HL-60/S4 (cell line): ENCODE measurements at regions not wholly inside any gene's neighbourhood (a gene's known extent, or its start where the extent isn't known, plus 50 kb on each side); places are given as distances from the start of the nearest gene placed in this dataset.
"Not testable (repeated sequence)": the region's sequence is repeated elsewhere in the genome, so short reads cannot be mapped to it uniquely, and the experiment has no call there.

ENCODE experiments used
- in situ Hi-C: fragments of 300-500 bp; cut with MboI; formaldehyde crosslinking; loops from 2 replicates; pipeline ENCODE4 v1.14.3; 2022; ENCODE audit warnings: low sequenced_read_pairs

DNA sequence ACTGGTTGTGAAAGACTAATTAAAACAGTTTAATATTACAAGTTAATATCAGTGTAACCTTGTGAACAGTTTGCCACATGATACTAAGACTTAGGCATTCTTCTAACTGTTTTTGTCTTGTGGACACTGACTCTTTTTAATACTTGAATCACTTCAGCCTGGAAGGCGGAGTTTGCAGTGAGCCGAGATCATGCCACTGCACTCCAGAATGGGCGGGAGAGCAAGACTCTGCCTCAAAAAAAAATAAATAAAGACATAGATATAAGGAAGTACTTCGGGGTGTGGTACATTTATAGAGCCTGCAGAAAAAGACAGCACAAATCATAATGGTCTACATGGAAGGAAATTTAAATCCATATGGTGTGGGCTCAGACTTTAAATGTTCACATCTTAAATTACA is 300.4 kb upstream of the NETO1 start:
- in situ Hi-C loops = no loop called here

DNA sequence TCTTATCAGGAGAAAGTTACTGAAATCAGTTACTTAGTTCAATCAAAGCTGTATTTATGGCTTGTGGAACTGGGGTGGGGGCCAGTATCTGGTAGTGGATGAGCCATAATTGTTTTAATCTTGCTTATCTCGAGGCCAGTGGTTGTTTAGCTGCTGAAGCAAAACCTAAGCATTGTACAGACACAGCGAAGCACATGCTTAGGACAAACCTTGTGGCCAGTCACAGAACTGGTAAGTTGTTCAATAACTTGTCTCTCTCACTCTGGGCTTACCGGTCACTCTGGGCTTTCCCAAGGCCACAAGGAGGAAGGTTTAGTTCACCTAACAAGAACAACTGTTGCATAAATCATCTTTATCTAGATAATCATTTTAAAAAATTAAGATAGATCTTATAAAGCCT is 296.6 kb upstream of the NETO1 start:
- in situ Hi-C loops = no loop called here

DNA sequence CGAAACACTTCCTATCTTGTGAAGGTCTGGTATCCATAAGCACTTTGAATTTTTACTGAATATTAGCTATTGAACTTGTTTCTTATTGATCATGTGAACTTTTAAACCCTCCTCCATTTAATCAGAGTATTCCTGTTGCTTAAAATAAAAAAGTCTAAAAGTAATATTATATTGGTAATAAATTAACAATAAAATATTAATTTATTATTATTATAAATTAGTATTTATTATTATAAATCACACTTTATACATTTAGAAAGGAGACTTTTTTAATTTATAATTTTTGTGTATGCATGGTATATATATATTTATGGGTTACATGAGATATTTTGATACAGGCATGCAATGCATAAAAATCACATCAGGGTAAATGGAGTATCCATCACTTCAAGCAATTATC is 295.4 kb upstream of the NETO1 start:
- in situ Hi-C loops = no loop called here

- in situ Hi-C loops = no loop called here
These were observed 288.3 kb upstream of the NETO1 start for GRCh38 chr18:73156117-73156516.

- in situ Hi-C loops = no loop called here
These were observed 285.5 kb upstream of the NETO1 start for GRCh38 chr18:73153271-73153670.

DNA sequence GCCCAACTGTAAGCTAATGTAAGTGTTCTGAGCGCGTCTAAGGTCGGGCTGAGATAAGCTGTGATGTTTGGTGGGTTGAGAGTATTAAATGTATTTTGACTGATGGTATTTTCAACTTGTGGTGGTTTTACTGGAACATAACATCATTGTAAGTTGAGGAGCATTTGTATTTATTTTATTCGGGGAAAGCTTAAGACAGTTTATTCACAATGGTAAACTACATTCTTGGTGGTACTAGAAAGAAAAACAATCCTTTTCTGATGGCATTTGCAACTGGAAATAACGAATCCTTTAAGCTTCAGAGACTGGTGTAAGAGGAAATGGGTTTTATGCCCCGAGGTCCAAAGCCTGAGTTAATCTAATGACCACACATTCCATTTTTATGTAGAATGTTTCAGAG is 283.3 kb upstream of the NETO1 start:
- in situ Hi-C loops = no loop called here

- in situ Hi-C loops = no loop called here
These were observed 282.4 kb upstream of the NETO1 start for GRCh38 chr18:73150199-73150598.

- in situ Hi-C loops = no loop called here
These were observed 279.8 kb upstream of the NETO1 start for GRCh38 chr18:73147590-73147989.

DNA sequence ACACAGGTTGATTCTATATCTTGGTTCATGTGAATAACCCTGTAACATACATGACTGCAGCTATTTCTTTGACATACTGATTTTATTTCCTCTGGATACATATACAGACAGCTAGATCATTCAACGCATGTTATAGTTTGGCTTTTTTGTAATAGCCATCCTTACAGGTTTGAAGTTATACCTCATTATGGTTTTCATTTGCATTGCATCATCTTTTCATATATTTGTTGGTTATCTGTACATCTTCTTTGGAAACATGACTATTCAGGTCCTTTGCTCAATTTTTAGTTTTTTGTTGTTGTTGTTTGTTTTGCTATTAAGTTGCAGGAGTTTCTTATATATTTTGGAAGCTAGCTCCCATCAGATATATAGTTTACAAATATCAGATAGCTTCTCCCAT is 276.2 kb upstream of the NETO1 start:
- in situ Hi-C loops = no loop called here

- in situ Hi-C loops = no loop called here
These were observed 268.3 kb upstream of the NETO1 start for GRCh38 chr18:73136134-73136533.

GRCh38 chr18:73124175-73124574 is 256.4 kb upstream of the NETO1 start:
- in situ Hi-C loops = no loop called here

DNA sequence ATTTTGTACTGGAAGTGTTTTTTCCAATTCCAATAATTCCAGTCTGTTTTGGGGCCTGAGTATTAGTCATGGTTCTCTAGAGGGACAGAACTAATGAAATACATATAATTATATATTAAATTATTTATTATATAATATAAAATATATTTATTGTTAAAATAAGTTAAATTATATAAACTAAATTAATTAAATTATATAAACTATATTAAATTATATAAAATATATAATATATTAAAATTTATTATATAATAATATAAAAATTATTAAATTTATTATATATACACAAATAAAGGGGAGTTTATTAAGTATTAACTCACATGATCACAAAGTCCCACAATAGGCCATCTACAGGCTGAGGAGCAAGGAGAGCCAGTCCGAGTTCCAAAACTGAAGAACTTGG is 253.4 kb upstream of the NETO1 start:
- in situ Hi-C loops = no loop called here

DNA sequence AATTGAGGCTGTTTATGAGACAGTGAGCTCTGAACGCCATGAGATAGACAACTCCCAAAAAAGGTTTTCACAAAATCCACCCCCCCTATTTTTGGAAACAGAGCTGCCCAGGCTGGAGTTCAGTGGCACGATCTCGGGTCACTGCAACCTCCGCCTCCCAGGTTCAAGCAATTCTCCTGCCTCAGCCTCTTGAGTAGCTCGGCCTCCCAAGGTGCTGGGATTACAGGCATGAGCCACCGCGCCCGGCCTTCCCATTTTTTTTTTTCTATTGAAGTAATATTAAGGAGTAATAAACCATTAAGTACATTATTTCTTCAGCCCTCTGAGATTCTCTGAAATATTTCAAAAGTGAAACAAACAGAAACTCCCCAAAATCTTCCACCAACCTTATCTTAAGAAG is 252.8 kb upstream of the NETO1 start:
- in situ Hi-C loops = no loop called here

DNA sequence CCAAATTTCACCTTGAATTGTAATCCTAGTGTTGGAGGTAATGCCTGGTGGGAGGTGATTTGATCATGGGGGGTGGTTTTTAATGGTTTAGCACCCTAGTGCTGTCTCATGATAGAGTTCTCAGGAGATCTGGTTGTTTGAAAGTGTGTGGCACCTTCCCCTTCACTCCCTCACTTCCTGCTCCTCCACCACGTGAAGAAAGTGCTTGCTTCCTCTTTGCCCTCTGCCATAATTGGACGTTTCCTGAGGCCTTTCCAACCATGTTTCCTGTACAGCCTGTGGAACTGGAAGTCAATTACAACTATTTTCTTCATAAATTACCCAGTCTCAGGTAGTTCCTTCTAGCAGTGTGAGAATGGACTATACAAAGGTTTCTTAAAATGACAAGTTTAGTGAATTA is 251.8 kb upstream of the NETO1 start:
- in situ Hi-C loops = no loop called here

DNA sequence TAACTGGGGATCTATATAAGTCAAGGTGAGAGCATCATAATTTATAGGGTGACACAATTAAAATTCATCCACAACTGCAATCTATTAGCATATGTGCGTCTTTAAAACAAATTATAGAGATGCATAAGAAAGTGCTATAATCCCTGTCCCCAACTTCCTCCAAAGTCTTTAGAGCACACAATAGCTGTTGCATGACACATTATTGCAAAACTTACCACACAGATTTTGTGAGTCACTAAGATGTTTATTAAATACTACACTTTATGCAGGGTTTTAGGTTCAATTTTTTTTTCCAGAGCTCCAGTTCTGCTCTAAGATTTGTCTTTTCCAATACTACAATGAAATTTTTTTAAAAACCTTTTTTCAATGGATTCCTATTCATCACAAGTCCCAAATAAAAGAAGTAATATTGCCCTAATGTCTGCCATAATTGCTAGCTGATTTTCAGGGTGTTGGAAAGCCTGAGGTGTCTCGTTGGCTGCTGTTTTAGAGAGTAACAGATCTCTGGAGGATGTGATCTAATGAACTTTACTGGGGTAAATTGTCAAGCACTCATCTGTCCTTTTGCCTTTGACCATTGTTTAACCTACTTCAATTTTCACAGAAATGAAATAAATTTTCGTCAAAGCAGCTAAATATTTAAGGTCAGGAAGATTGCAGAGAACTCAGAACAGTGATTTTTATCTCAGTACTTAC is 250.5 kb upstream of the NETO1 start:
- in situ Hi-C loops = no loop called here

DNA sequence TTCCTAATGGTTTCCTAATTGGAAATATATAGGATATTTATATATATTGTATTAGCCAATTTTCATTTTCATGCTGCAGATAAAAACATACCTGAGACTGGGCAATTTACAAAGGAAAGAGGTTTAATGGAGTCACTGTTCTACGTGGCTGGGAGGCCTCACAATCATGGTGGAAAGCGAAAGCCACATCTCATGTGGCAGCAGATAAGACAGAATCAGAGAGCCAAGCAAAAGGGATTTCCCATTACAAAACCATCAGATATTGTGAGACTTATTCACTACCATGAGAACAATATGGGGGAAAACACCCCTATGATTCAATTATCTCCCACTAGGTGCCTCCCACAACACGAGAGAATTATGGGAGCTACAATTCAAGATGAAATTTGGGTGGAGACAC is 242.5 kb upstream of the NETO1 start:
- in situ Hi-C loops = no loop called here

DNA sequence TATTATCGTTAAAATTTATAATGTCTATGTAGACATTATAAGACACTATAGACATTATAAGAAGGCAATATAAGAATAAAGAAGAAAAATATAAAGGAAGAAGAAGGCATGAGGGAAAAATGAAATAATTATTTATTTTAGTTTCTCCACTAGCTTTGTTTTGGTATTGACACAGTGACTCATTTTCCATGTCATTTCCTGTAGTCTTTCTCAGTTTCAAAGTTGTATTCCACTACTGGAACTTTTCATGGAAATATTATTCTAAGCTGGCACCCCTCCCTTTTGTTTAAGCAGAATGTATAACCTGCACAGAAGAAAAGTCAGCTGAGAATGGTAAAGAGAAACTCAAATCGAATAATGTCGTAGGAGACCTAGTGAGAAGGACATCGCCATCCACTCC is 234.2 kb upstream of the NETO1 start:
- in situ Hi-C loops = no loop called here

GRCh38 chr18:73101491-73101890 is 233.7 kb upstream of the NETO1 start:
- in situ Hi-C loops = not testable (repeated sequence)

GRCh38 chr18:73099759-73100158 is 232.0 kb upstream of the NETO1 start:
- in situ Hi-C loops = no loop called here

- in situ Hi-C loops = no loop called here
These were observed 226.0 kb upstream of the NETO1 start for GRCh38 chr18:73093687-73094250.

DNA sequence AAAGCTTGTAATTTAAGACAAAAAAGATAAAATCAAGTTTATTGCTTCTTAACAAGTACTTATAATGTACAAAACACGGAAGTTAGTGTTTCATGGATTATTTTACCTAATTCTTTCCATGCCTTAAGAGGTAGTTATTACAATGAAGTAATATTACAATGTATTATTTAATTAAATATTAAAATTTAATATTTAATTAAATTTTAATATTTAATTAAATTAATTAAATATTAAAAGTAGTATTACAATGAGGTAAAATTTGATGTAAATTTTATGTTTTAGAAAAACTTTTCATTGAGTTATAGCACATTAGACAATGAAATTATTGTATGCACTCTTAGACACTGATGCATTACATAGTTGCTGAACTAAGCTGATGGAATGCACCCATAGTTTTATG is 220.7 kb upstream of the NETO1 start:
- in situ Hi-C loops = no loop called here

GRCh38 chr18:73087282-73087977 is 219.6 kb upstream of the NETO1 start:
- in situ Hi-C loops = no loop called here
